ENCODE measurements at regions not wholly inside any gene's neighbourhood (a gene's known extent, or its start where the extent isn't known, plus 50 kb on each side); places are given as distances from the start of the nearest gene placed in this dataset.

DNA sequence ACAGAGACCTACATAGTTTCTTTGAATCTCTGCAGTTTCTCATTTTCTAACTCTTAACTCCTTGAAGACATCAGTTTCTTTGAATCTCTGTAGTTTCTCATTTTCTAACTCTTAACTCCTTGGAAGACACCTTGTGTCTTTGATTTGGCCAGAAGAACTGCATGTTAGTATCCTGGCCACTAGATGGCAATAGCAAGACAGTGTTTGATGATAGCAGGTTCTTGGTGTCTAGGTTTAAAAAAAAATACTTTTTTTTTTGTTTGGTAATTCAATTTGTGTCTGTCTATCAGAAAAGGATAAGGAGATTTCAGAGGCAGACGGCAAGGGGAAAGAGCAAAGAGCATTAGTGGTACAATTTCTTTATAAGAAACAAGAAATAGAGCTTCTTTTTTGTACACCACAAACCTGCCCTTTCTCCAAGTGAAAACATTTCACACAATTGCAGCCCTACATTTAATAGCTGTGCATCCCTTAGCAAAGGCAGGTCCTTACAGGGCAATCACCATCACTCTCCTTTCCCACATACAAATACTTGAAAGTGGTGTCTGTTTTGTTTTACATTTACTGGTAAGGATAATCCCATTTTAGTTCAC lies 1324.9 kb upstream of the CDH8 start:
- no peak overlapping the region for H3K27ac ChIP-seq (replicated peaks)
- no peak for TF ChIP-seq GABPA (IDR thresholded peaks at IDR 0.05; ENCODE audit: low read depth)
- TF ChIP-seq, protein P1, sequence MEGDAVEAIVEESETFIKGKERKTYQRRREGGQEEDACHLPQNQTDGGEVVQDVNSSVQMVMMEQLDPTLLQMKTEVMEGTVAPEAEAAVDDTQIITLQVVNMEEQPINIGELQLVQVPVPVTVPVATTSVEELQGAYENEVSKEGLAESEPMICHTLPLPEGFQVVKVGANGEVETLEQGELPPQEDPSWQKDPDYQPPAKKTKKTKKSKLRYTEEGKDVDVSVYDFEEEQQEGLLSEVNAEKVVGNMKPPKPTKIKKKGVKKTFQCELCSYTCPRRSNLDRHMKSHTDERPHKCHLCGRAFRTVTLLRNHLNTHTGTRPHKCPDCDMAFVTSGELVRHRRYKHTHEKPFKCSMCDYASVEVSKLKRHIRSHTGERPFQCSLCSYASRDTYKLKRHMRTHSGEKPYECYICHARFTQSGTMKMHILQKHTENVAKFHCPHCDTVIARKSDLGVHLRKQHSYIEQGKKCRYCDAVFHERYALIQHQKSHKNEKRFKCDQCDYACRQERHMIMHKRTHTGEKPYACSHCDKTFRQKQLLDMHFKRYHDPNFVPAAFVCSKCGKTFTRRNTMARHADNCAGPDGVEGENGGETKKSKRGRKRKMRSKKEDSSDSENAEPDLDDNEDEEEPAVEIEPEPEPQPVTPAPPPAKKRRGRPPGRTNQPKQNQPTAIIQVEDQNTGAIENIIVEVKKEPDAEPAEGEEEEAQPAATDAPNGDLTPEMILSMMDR (IDR thresholded peaks at IDR 0.05; ENCODE audit: insufficient read depth, low read length), result peak; percentile 42
- H3K27me3 ChIP-seq (ENCODE audit: insufficient read depth, poor library complexity, severe bottlenecking), result no peaks in the 10 kb centered on the region
- peak; percentile 4 to 7 for DNase-seq (ENCODE audit: low read depth in 1 of 2, low spot score in 1 of 2)
- H3K4me3 ChIP-seq (replicated peaks; ENCODE audit: insufficient read depth, low read length), result no peak overlapping the region

- Histone ChIP-seq H3K4me3 (replicated peaks; ENCODE audit: insufficient read depth, low read length) (no peak overlapping the region), H3K27ac (replicated peaks) (no peak overlapping the region), H3K27me3 (ENCODE audit: insufficient read depth, poor library complexity, severe bottlenecking) (no peaks in the 10 kb centered on the region)
- DNase-seq (ENCODE audit: low read depth in 1 of 2, low spot score in 1 of 2), result no peak
- TF ChIP-seq GABPA (IDR thresholded peaks at IDR 0.05; ENCODE audit: low read depth) (no peak), POLR2AphosphoS5 (IDR thresholded peaks at IDR 0.05; ENCODE audit: low read depth) (no peak), SPI1 (IDR thresholded peaks at IDR 0.05; ENCODE audit: borderline replicate concordance, low read depth) (no peak), REST (IDR thresholded peaks at IDR 0.05; ENCODE audit: insufficient replicate concordance, low read depth) (no peak)
- TF ChIP-seq, protein P1 (IDR thresholded peaks at IDR 0.05; ENCODE audit: insufficient read depth, low read length), result no peak
Observed at GRCh38 chr16:63349961-63350360, 1313.7 kb upstream of the CDH8 start.

- TF ChIP-seq SPI1 (IDR thresholded peaks at IDR 0.05; ENCODE audit: borderline replicate concordance, low read depth), result no peak
- TF ChIP-seq GABPA (IDR thresholded peaks at IDR 0.05; ENCODE audit: low read depth), result no peak
- TF ChIP-seq REST (IDR thresholded peaks at IDR 0.05; ENCODE audit: insufficient replicate concordance, low read depth), result no peak
- TF ChIP-seq, protein P1 (IDR thresholded peaks at IDR 0.05; ENCODE audit: insufficient read depth, low read length), result no peak
- no peak for TF ChIP-seq POLR2AphosphoS5 (IDR thresholded peaks at IDR 0.05; ENCODE audit: low read depth)
- no peak for DNase-seq (ENCODE audit: low read depth in 1 of 2, low spot score in 1 of 2)
- no peaks in the 10 kb centered on the region for H3K27me3 ChIP-seq (ENCODE audit: insufficient read depth, poor library complexity, severe bottlenecking)
- H3K4me3 ChIP-seq (replicated peaks; ENCODE audit: insufficient read depth, low read length), result no peak overlapping the region
- H3K27ac ChIP-seq (replicated peaks), result no peak overlapping the region
Observed at GRCh38 chr16:63346000-63346399, 1309.8 kb upstream of the CDH8 start.

DNA sequence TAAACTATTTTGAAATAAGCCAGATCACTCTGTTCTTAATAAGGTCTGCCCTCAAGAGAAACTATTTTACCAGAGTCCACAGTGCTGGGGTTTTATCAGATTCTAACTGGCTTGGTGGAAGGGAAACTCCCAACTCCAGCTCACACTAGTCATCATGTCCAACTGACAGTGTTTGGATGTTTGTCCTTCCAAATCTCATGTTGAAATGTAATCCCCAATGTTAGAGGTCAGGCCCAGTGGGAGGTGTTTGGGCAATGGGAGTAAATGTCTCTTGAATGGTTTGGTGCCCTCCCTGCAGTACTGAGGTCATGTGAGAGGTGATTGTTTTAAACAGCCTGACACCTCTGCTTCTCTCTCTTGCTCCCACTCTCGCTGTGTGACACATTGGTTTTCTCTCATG lies 1301.0 kb upstream of the CDH8 start:
- TF ChIP-seq, protein P1 (IDR thresholded peaks at IDR 0.05; ENCODE audit: insufficient read depth, low read length), result no peak
- TF ChIP-seq POLR2AphosphoS5 (IDR thresholded peaks at IDR 0.05; ENCODE audit: low read depth), result no peak
- TF ChIP-seq SPI1 (IDR thresholded peaks at IDR 0.05; ENCODE audit: borderline replicate concordance, low read depth), result no peak
- TF ChIP-seq GABPA (IDR thresholded peaks at IDR 0.05; ENCODE audit: low read depth), result no peak
- no peak for TF ChIP-seq REST (IDR thresholded peaks at IDR 0.05; ENCODE audit: insufficient replicate concordance, low read depth)
- DNase-seq (ENCODE audit: low read depth in 1 of 2, low spot score in 1 of 2), result no peak
- Histone ChIP-seq H3K27ac (replicated peaks) (no peak overlapping the region), H3K4me3 (replicated peaks; ENCODE audit: insufficient read depth, low read length) (no peak overlapping the region), H3K27me3 (ENCODE audit: insufficient read depth, poor library complexity, severe bottlenecking) (no peaks in the 10 kb centered on the region)

All from HL-60 (cell line).